H1 (cell line): ENCODE measurements at regions not wholly inside any gene's neighbourhood (a gene's known extent, or its start where the extent isn't known, plus 50 kb on each side); places are given as distances from the start of the nearest gene placed in this dataset.

Experiments
- CTCF ChIA-PET: fragments of 300-600 bp; sonication (Branson Sonifier 250); formaldehyde crosslinking; loops from one replicate; lab custom pipeline; 2021; ENCODE audit not compliant: partially characterized antibody; lab: Charles Lee
- POLR2A ChIA-PET: fragments of 300-600 bp; sonication (Branson Sonifier 250); formaldehyde crosslinking; loops from one replicate; lab custom pipeline; 2021; ENCODE audit warnings: inconsistent platforms; ENCODE audit not compliant: partially characterized antibody; lab: Charles Lee
- DNase-seq, 2 experiments: peaks; one replicate each; pipeline versions ENCODE4 v3.0.0 to v3.0.0-alpha.2; 2010 to 2022; ENCODE audit warnings: low spot score in 2 of 2, low read depth in 1 of 2, mixed read lengths in 1 of 2
- FAIRE-seq: peaks from 2 replicates; lab custom pipeline; 2011; peaks lifted over from hg19 to GRCh38; lab: Jason Lieb, UNC
- H2AFZ ChIP-seq: 2 replicates; pipeline ENCODE4 v1.8.1; 2012; ENCODE audit warnings: low read length, inconsistent platforms
- H2AK5ac ChIP-seq: 2 replicates; pipeline ENCODE4 v1.6.1; 2013; ENCODE audit warnings: low read depth, low read length
- H2BK120ac ChIP-seq: replicated peaks from 2 replicates; pipeline ENCODE3; 2013; ENCODE audit warnings: low read depth, low read length, inconsistent platforms
- H2BK12ac ChIP-seq: 2 replicates; pipeline ENCODE4 v1.6.1; 2013; ENCODE audit warnings: low read depth, low read length
- H2BK15ac ChIP-seq: 2 replicates; pipeline ENCODE4 v1.6.1; 2013; ENCODE audit warnings: low read length
- H2BK20ac ChIP-seq: 2 replicates; pipeline ENCODE4 v1.6.1; 2013; ENCODE audit warnings: low read length
- H2BK5ac ChIP-seq: 2 replicates; pipeline ENCODE4 v1.6.1; 2013; ENCODE audit warnings: low read depth, low read length
- H3K14ac ChIP-seq: 2 replicates; pipeline ENCODE4 v1.6.1; 2013; ENCODE audit warnings: inconsistent platforms; ENCODE audit not compliant: insufficient read length
- H3K18ac ChIP-seq: 2 replicates; pipeline ENCODE4 v1.6.1; 2013; ENCODE audit warnings: low read length; ENCODE audit errors: extremely low read depth
- H3K23ac ChIP-seq: 2 replicates; pipeline ENCODE4 v1.6.1; 2013; ENCODE audit warnings: inconsistent platforms; ENCODE audit not compliant: insufficient read length
- H3K23me2 ChIP-seq: 2 replicates; pipeline ENCODE4 v1.6.1; 2013; ENCODE audit warnings: low read depth, low read length
- H3K27ac ChIP-seq: 2 replicates; pipeline ENCODE4 v1.6.1; 2011; ENCODE audit warnings: low read depth, low read length, inconsistent platforms
- H3K27me3 ChIP-seq, 4 experiments: replicated peaks in 1 of 4; 1 replicate in 1 of 4; 2 replicates in 3 of 4; pipeline versions ENCODE4 v1.6.1 to v1.8.1; 2011 to 2013; ENCODE audit warnings: low read length in 3 of 4, mild to moderate bottlenecking in 3 of 4, inconsistent platforms in 2 of 4, mixed read lengths in 2 of 4, moderate library complexity in 1 of 4; ENCODE audit not compliant: control insufficient read depth in 3 of 4, insufficient read depth in 3 of 4; ENCODE audit errors: extremely low read depth in 1 of 4
- H3K36me3 ChIP-seq, 4 experiments: 2 replicates each; pipeline versions ENCODE4 v1.6.1 to v1.8.1; 2011 to 2013; ENCODE audit warnings: mild to moderate bottlenecking in 4 of 4, low read length in 3 of 4, moderate library complexity in 2 of 4, control low read depth in 1 of 4, inconsistent platforms in 1 of 4; ENCODE audit not compliant: insufficient read depth in 4 of 4, control insufficient read depth in 2 of 4
- H3K4ac ChIP-seq: replicated peaks from 2 replicates; pipeline ENCODE3; 2013; ENCODE audit warnings: low read length, low read depth, mixed read lengths, inconsistent platforms; ENCODE audit not compliant: insufficient read length
- H3K4me1 ChIP-seq, 4 experiments: replicated peaks in 1 of 4; 1 replicate in 1 of 4; 2 replicates in 3 of 4; pipeline versions ENCODE4 v1.6.1 to v1.8.1; 2011 to 2013; ENCODE audit warnings: low read length in 3 of 4, inconsistent platforms in 2 of 4, mixed read lengths in 1 of 4; ENCODE audit not compliant: insufficient read depth in 4 of 4, control insufficient read depth in 3 of 4
- H3K4me2 ChIP-seq, 2 experiments: 2 replicates each; pipeline versions ENCODE4 v1.6.1 to v1.8.1; 2011 to 2013; ENCODE audit warnings: low read depth in 2 of 2, low read length in 2 of 2, control low read depth in 1 of 2, inconsistent platforms in 1 of 2, mild to moderate bottlenecking in 1 of 2; ENCODE audit not compliant: insufficient read depth in 1 of 2
- H3K4me3 ChIP-seq, 4 experiments: fragments of 200-600, 300-600 bp in 1 of 4; sonication (generic), shearing (Covaris generic), sonication (Bioruptor Twin) in 1 of 4; 2 replicates each; pipeline versions ENCODE4 v1.5.1 to v1.8.1; 2011 to 2016; ENCODE audit warnings: low read length in 4 of 4, low read depth in 3 of 4, control low read depth in 2 of 4, inconsistent platforms in 2 of 4, mild to moderate bottlenecking in 2 of 4, mixed read lengths in 1 of 4, moderate library complexity in 1 of 4; ENCODE audit not compliant: insufficient read depth in 2 of 4; ENCODE audit errors: extremely low read depth in 1 of 4
- H3K56ac ChIP-seq: replicated peaks from 2 replicates; pipeline ENCODE3; 2013; ENCODE audit warnings: low read depth, mild to moderate bottlenecking, mixed read lengths, low read length, inconsistent platforms; ENCODE audit not compliant: insufficient read length
- H3K79me1 ChIP-seq: 2 replicates; pipeline ENCODE4 v1.6.1; 2013; ENCODE audit warnings: low read depth, low read length, control low read depth
- H3K79me2 ChIP-seq, 2 experiments: 2 replicates each; pipeline versions ENCODE4 v1.6.1 to v1.8.1; 2012 to 2013; ENCODE audit warnings: low read length in 2 of 2, mild to moderate bottlenecking in 2 of 2, inconsistent platforms in 1 of 2; ENCODE audit not compliant: insufficient read depth in 2 of 2, control insufficient read depth in 1 of 2
- H3K9ac ChIP-seq, 4 experiments: replicated peaks in 1 of 4; 1 replicate in 1 of 4; 2 replicates in 3 of 4; pipeline versions ENCODE4 v1.6.1 to v1.8.1; 2011 to 2013; ENCODE audit warnings: low read depth in 3 of 4, low read length in 3 of 4, control low read depth in 2 of 4, mild to moderate bottlenecking in 2 of 4, moderate library complexity in 2 of 4, inconsistent platforms in 1 of 4; ENCODE audit errors: extremely low read depth in 1 of 4
- H3K9me3 ChIP-seq, 2 experiments: 2 replicates each; pipeline versions ENCODE4 v1.6.1 to v1.8.1; 2012 to 2013; ENCODE audit warnings: mild to moderate bottlenecking in 2 of 2, moderate library complexity in 2 of 2, control low read depth in 1 of 2, inconsistent platforms in 1 of 2, low read depth in 1 of 2, low read length in 1 of 2, mixed read lengths in 1 of 2; ENCODE audit not compliant: insufficient read depth in 2 of 2
- H4K20me1 ChIP-seq, 2 experiments: replicated peaks in 1 of 2; 2 replicates each; pipeline versions ENCODE3 to v1.8.1; 2011 to 2013; ENCODE audit warnings: inconsistent platforms in 2 of 2, low read length in 2 of 2, mild to moderate bottlenecking in 1 of 2; ENCODE audit not compliant: insufficient read depth in 2 of 2, control insufficient read depth in 1 of 2
- H4K5ac ChIP-seq: 2 replicates; pipeline ENCODE4 v1.6.1; 2013; ENCODE audit warnings: low read length, low read depth, mixed read lengths, inconsistent platforms; ENCODE audit not compliant: insufficient read length
- H4K8ac ChIP-seq: 2 replicates; pipeline ENCODE4 v1.8.0; 2013; ENCODE audit warnings: mild to moderate bottlenecking, moderate library complexity, low read length, inconsistent platforms; ENCODE audit not compliant: insufficient read depth; ENCODE audit errors: extremely low read depth
- H4K91ac ChIP-seq: replicated peaks from 2 replicates; pipeline ENCODE3; 2013; ENCODE audit warnings: low read length, mixed read lengths, inconsistent platforms; ENCODE audit not compliant: insufficient read length
- BRCA1 ChIP-seq: IDR thresholded peaks from 2 replicates; pipeline ENCODE4 v1.6.1; 2012; ENCODE audit warnings: low read depth, low read length, improper control_type of control experiment
- CEBPB ChIP-seq: IDR thresholded peaks from 2 replicates; pipeline ENCODE4 v1.6.1; 2012; ENCODE audit warnings: low read depth, low read length
- CREB1 ChIP-seq: IDR thresholded peaks from 2 replicates; pipeline ENCODE4 v1.6.1; 2012; ENCODE audit warnings: inconsistent platforms
- EZH2 ChIP-seq: fragments of 200-600 bp; sonication (generic); IDR thresholded peaks from 2 replicates; pipeline ENCODE4 v1.7.1; 2012; ENCODE audit warnings: low read depth, mild to moderate bottlenecking, moderate library complexity, low read length, inconsistent platforms; ENCODE audit not compliant: severe bottlenecking
- MAFK ChIP-seq: IDR thresholded peaks from 2 replicates; pipeline ENCODE4 v1.6.1; 2012; ENCODE audit warnings: low read depth, mild to moderate bottlenecking, improper control_type of control experiment, low read length
- NANOG ChIP-seq: IDR thresholded peaks from 2 replicates; pipeline ENCODE4 v1.6.1; 2011; ENCODE audit warnings: low read length, low read depth, mild to moderate bottlenecking, inconsistent platforms; ENCODE audit not compliant: insufficient read depth, poor library complexity, severe bottlenecking
- NRF1 ChIP-seq: IDR thresholded peaks from 2 replicates; pipeline ENCODE4 v1.6.1; 2011; ENCODE audit warnings: mild to moderate bottlenecking, low read depth, low read length, improper control_type of control experiment
- PHF8 ChIP-seq: fragments of 200-600 bp; sonication (generic); conservative IDR thresholded peaks from 2 replicates; pipeline ENCODE4 v1.7.1; 2012; ENCODE audit warnings: low read depth, mild to moderate bottlenecking, inconsistent platforms, low read length, moderate library complexity
- SAP30 ChIP-seq: fragments of 300-600 bp; sonication (generic); IDR thresholded peaks from 2 replicates; pipeline ENCODE4 v1.7.1; 2012; ENCODE audit warnings: low read length, moderate library complexity, mild to moderate bottlenecking, inconsistent platforms; ENCODE audit not compliant: insufficient read depth, insufficient replicate concordance
- SIRT6 ChIP-seq: IDR thresholded peaks from one replicate; pipeline ENCODE4 v1.7.1; 2012; ENCODE audit warnings: low read length, inconsistent platforms
- WGBS, 2 experiments: shearing (Covaris generic) in 1 of 2; methylation state at CpG; one replicate each; pipeline versions ENCODE4 v1.1.6 to v1.1.7; 2013 to 2015; ENCODE audit warnings: low lambda C conversion rate in 2 of 2, mixed read lengths in 2 of 2, inconsistent platforms in 1 of 2, low coverage in 1 of 2, missing lambda C conversion rate in 1 of 2; ENCODE audit not compliant: insufficient replicate concordance in 2 of 2, insufficient coverage in 1 of 2, insufficient read length in 1 of 2; ENCODE audit errors: extremely low coverage in 1 of 2, missing lambda C conversion rate in 1 of 2; 5-methylcytosine and 5-hydroxymethylcytosine counted together
- TF ChIP-seq, protein P1 (sequence below): IDR thresholded peaks from 2 replicates; pipeline ENCODE4 v1.6.1; 2011; ENCODE audit warnings: low read depth, mild to moderate bottlenecking, low read length; ENCODE audit not compliant: insufficient read depth

DNA sequence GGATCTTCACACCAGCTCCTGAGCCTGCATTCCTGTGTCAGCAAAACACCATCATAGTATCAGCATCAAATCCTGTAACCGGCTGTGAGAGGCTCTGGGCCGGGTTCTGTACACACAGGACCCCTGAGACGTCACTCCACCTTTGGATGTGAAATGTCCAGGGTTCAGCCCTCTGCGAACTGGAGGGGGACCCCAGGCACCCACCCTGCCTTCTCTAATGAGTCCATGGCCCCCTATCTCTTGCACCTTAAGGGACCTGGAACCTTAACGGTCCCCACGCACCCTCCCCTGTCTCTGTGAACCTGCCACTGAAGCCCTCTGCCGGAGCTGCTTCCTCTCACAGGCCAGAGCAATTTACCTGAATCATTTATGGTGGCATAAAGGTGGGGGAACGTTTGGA, 257.8 kb downstream of the NPHP4 start:
- WGBS, 2 experiments: 89% methylated on average over 7 of the region's 8 CpGs; no CpG with 5 or more reads in 1 of the 2 experiments
- no peak overlapping the region for H2BK20ac ChIP-seq

More for the DNA sequence above, 257.8 kb downstream of the NPHP4 start:
- CTCF ChIA-PET: interaction anchor here (0.6 to 4.5 kb wide), 4 partner anchors 11 to 185 kb away, joined by 3 to 36 read pairs (median 3); no protein-coding TSS in a partner anchor
- no peaks in the 10 kb centered on the region for H3K79me2 ChIP-seq
- H3K14ac ChIP-seq: no peak overlapping the region
- H4K5ac ChIP-seq: no peak overlapping the region
- H3K79me1 ChIP-seq: no peaks in the 10 kb centered on the region
- no peak overlapping the region for H3K9ac ChIP-seq
- no peak overlapping the region for H2BK15ac ChIP-seq
- TF ChIP-seq BRCA1 (no peak), SAP30 (no peak), CREB1 (no peak), SIRT6 (no peak), CEBPB (no peak), PHF8 (no peak), NANOG (no peak), NRF1 (no peak), MAFK (no peak), EZH2 (no peak)
- TF ChIP-seq, protein P1, sequence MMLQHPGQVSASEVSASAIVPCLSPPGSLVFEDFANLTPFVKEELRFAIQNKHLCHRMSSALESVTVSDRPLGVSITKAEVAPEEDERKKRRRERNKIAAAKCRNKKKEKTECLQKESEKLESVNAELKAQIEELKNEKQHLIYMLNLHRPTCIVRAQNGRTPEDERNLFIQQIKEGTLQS: no peak
- H4K20me1 ChIP-seq: peaks cover 0 to 5% of the 10 kb centered on the region in 2 experiments
- no peak overlapping the region for H4K91ac ChIP-seq
- H3K23me2 ChIP-seq: peaks cover 13% of the 10 kb centered on the region; the same call in 1 of the 2 replicates
- no peaks in the 10 kb centered on the region; a peak in 1 of 7 replicates for H3K27me3 ChIP-seq
- no peak overlapping the region for H2AFZ ChIP-seq
- H3K56ac ChIP-seq: no peak overlapping the region
- H3K36me3 ChIP-seq: no peaks in the 10 kb centered on the region
- H2BK12ac ChIP-seq: no peak overlapping the region
- DNase-seq (no peak), FAIRE-seq (no peak)
- no peaks in the 10 kb centered on the region for H3K4me1 ChIP-seq
- H3K4me3 ChIP-seq: no peak overlapping the region
- no peaks in the 10 kb centered on the region for H3K9me3 ChIP-seq
- no peak overlapping the region for H2BK5ac ChIP-seq
- H4K8ac ChIP-seq: no peak overlapping the region
- H3K4me2 ChIP-seq: no peak overlapping the region
- H2BK120ac ChIP-seq: no peak overlapping the region
- no peak overlapping the region for H3K18ac ChIP-seq
- no peak overlapping the region for H3K27ac ChIP-seq
- no peak overlapping the region for H2AK5ac ChIP-seq
- H3K23ac ChIP-seq: no peak overlapping the region
- no peak overlapping the region for H3K4ac ChIP-seq
- POLR2A ChIA-PET: no interaction called here
